ENCODE measurements at regions not wholly inside any gene's neighbourhood (a gene's known extent, or its start where the extent isn't known, plus 50 kb on each side); places are given as distances from the start of the nearest gene placed in this dataset.

- TF ChIP-seq CTCF (IDR thresholded peaks at IDR 0.05; ENCODE audit: low read depth, low read length) (no peak), EZH2phosphoT487 (IDR thresholded peaks at IDR 0.05; ENCODE audit: low read depth) (no peak)
Measured at GRCh38 chr2:122565364-122565763, 809.9 kb downstream of the TSN start.

Data from OCI-LY3 (cell line).